Naive thymus-derived CD4-positive, alpha-beta T cell (primary cell): ENCODE measurements at regions not wholly inside any gene's neighbourhood (a gene's known extent, or its start where the extent isn't known, plus 50 kb on each side); places are given as distances from the start of the nearest gene placed in this dataset.

ENCODE experiments used
- ATAC-seq: fragments of 150-1000 bp; cut with Tn5 transposase; 2 replicates; pipeline ENCODE4 v1.10.0; 2021; ENCODE audit warnings: mild to moderate bottlenecking, moderate library complexity
- CTCF ChIA-PET: fragments of 350-600 bp; sonication (Branson Sonifier 250); formaldehyde crosslinking; loops from one replicate; lab custom pipeline; 2021; ENCODE audit warnings: antibody characterized with exemption; lab: Charles Lee
- POLR2A ChIA-PET: fragments of 350-600 bp; sonication (Branson Sonifier 250); formaldehyde crosslinking; loops from one replicate; lab custom pipeline; 2021; ENCODE audit warnings: antibody characterized with exemption, inconsistent platforms; lab: Charles Lee
- DNase-seq, 9 donors: peaks; one replicate each; pipeline versions ENCODE4 v3.0.0 to v3.0.0-alpha.2; 2020 to 2022; ENCODE audit warnings: mixed read lengths in 1 of 9
- H3K27ac ChIP-seq: one replicate; pipeline ENCODE4 v1.7.0; 2013; ENCODE audit warnings: mild to moderate bottlenecking, low read depth, low read length, moderate library complexity
- H3K27me3 ChIP-seq, 2 donors: one replicate each; pipeline ENCODE4 v1.7.0; 2013; ENCODE audit warnings: low read length in 2 of 2, mild to moderate bottlenecking in 2 of 2, moderate library complexity in 2 of 2; ENCODE audit not compliant: control insufficient read depth in 2 of 2, insufficient read depth in 2 of 2
- H3K36me3 ChIP-seq, 3 experiments: 1 replicate in 2 of 3; 2 replicates in 1 of 3; pipeline ENCODE4 v1.7.0; 2013; ENCODE audit warnings: low read length in 3 of 3, mild to moderate bottlenecking in 3 of 3, moderate library complexity in 1 of 3; ENCODE audit not compliant: insufficient read depth in 3 of 3, control insufficient read depth in 2 of 3
- H3K4me1 ChIP-seq, 2 donors: one replicate each; pipeline ENCODE4 v1.7.0; 2013; ENCODE audit warnings: low read length in 2 of 2, mild to moderate bottlenecking in 2 of 2, moderate library complexity in 1 of 2; ENCODE audit not compliant: control insufficient read depth in 2 of 2, insufficient read depth in 2 of 2
- H3K4me3 ChIP-seq: 2 replicates; pipeline ENCODE4 v1.7.0; 2013; ENCODE audit warnings: mild to moderate bottlenecking, low read length
- H3K9me3 ChIP-seq, 3 experiments: 1 replicate in 2 of 3; 2 replicates in 1 of 3; pipeline ENCODE4 v1.7.0; 2013; ENCODE audit warnings: low read length in 3 of 3; ENCODE audit not compliant: control insufficient read depth in 2 of 3
- H3K27ac Mint-ChIP-seq, 9 donors: one replicate each; pipeline ENCODE4 v1.8.0; 2020 to 2022; ENCODE audit warnings: mixed read lengths in 9 of 9, mild to moderate bottlenecking in 8 of 9, moderate library complexity in 5 of 9, inconsistent platforms in 2 of 9
- H3K27me3 Mint-ChIP-seq, 5 donors: one replicate each; pipeline ENCODE4 v1.8.0; 2021 to 2022; ENCODE audit warnings: mixed read lengths in 5 of 5, mild to moderate bottlenecking in 1 of 5
- H3K36me3 Mint-ChIP-seq, 5 donors: one replicate each; pipeline ENCODE4 v1.8.0; 2020 to 2022; ENCODE audit warnings: mixed read lengths in 5 of 5, mild to moderate bottlenecking in 3 of 5, inconsistent platforms in 1 of 5
- H3K4me1 Mint-ChIP-seq, 7 donors: one replicate each; pipeline ENCODE4 v1.8.0; 2020 to 2022; ENCODE audit warnings: mixed read lengths in 7 of 7, mild to moderate bottlenecking in 3 of 7, inconsistent platforms in 1 of 7
- H3K4me3 Mint-ChIP-seq, 10 donors: one replicate each; pipeline ENCODE4 v1.8.0; 2020 to 2022; ENCODE audit warnings: mild to moderate bottlenecking in 10 of 10, mixed read lengths in 10 of 10, moderate library complexity in 6 of 10, inconsistent platforms in 2 of 10
- H3K9me3 Mint-ChIP-seq, 11 donors: one replicate each; pipeline ENCODE4 v1.8.0; 2020 to 2022; ENCODE audit warnings: mixed read lengths in 11 of 11, mild to moderate bottlenecking in 4 of 11, inconsistent platforms in 1 of 11, moderate library complexity in 1 of 11
- intact Hi-C, 2 donors: fragments of 100-400 bp; cut with micrococcal nuclease; formaldehyde crosslinking; loops; one replicate each; pipeline ENCODE4 v1.15.1; 2023

- no peaks in the 10 kb centered on the region for H3K4me1 ChIP-seq
- H3K27me3 ChIP-seq = no peaks in the 10 kb centered on the region
- no peaks in the 10 kb centered on the region for H3K36me3 ChIP-seq
- Mint-ChIP-seq H3K4me1 (no peaks in the 10 kb centered on the region), H3K36me3 (no peaks in the 10 kb centered on the region), H3K27me3 (peaks cover 0 to 4% (median 0%) of the 10 kb centered on the region in 5 donors), H3K4me3 (no peak overlapping the region), H3K9me3 (peaks cover 0 to 15% (median 0%) of the 10 kb centered on the region in 11 donors), H3K27ac (no peak overlapping the region)
- ChIA-PET CTCF (no interaction called here), POLR2A (no interaction called here)
- no peak overlapping the region for H3K27ac ChIP-seq
- no peaks in the 10 kb centered on the region for H3K9me3 ChIP-seq
- DNase-seq = no peak
- no peak overlapping the region for H3K4me3 ChIP-seq
- ATAC-seq = no peak
- intact Hi-C loops = no loop called here
These were observed 254.4 kb downstream of the PPARGC1A start for GRCh38 chr4:23635468-23635867.

DNA sequence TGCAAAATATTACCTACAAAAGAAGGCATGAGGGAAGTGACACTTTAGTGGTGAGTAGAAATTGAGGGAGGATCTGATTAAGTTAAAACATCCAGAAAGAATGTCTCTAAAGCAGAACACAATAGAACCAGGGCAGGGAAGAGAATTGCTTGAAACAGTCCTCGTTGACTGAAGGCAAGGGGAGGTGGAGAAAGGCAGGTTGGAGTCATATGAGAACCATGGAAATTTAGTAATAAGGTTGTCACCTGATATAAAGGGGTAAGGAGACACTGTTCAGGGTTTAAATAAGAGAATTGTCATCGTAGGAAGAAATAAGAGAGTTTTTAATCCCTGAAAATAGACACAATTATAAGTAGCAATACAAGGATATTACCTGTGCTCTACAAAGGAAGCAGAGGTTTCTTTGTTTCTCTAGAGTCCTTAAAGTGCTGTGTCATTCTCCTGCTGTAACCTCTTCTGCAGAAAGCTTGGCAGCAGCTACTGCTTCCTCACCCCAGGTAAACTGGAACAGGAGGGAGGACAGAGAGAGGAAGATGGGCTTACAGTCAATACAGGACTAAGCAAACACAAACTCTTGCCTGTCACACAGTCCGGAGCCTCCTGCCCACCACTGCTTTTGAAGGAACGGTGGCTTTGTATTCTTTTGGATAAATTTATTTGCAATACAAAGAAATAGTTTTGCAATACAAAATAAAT, 258.4 kb downstream of the PPARGC1A start:
- Histone ChIP-seq H3K4me1 (no peaks in the 10 kb centered on the region), H3K27ac (no peak overlapping the region), H3K9me3 (no peaks in the 10 kb centered on the region), H3K36me3 (no peaks in the 10 kb centered on the region), H3K4me3 (no peak overlapping the region), H3K27me3 (no peaks in the 10 kb centered on the region)
- no peaks in the 10 kb centered on the region for H3K36me3 Mint-ChIP-seq
- ATAC-seq (no peak), DNase-seq (no peak)
- ChIA-PET CTCF (no interaction called here), POLR2A (no interaction called here)
- intact Hi-C loops = no loop called here
- no peak overlapping the region for H3K4me3 Mint-ChIP-seq
- no peaks in the 10 kb centered on the region for H3K4me1 Mint-ChIP-seq
- H3K27ac Mint-ChIP-seq = no peak overlapping the region
- H3K27me3 Mint-ChIP-seq = peaks cover 0 to 4% (median 0%) of the 10 kb centered on the region in 5 donors
- peaks cover 0 to 9% (median 1%) of the 10 kb centered on the region in 11 donors for H3K9me3 Mint-ChIP-seq

- H3K9me3 Mint-ChIP-seq = peaks cover 0 to 9% (median 2%) of the 10 kb centered on the region in 11 donors
- H3K27ac Mint-ChIP-seq = no peak overlapping the region
- H3K27ac ChIP-seq = no peak overlapping the region
- ChIA-PET POLR2A (no interaction called here), CTCF (no interaction called here)
- H3K27me3 Mint-ChIP-seq = peaks cover 0 to 4% (median 0%) of the 10 kb centered on the region in 5 donors
- H3K4me3 Mint-ChIP-seq = no peak overlapping the region
- ATAC-seq = no peak
- intact Hi-C loops = no loop called here
- H3K9me3 ChIP-seq = no peaks in the 10 kb centered on the region
- no peaks in the 10 kb centered on the region for H3K27me3 ChIP-seq
- no peaks in the 10 kb centered on the region for H3K36me3 Mint-ChIP-seq
- no peaks in the 10 kb centered on the region for H3K4me1 Mint-ChIP-seq
- DNase-seq = no peak
- H3K4me3 ChIP-seq = no peak overlapping the region
- H3K36me3 ChIP-seq = no peaks in the 10 kb centered on the region
- H3K4me1 ChIP-seq = no peaks in the 10 kb centered on the region
These were observed 259.7 kb downstream of the PPARGC1A start for GRCh38 chr4:23630110-23630509.

DNA sequence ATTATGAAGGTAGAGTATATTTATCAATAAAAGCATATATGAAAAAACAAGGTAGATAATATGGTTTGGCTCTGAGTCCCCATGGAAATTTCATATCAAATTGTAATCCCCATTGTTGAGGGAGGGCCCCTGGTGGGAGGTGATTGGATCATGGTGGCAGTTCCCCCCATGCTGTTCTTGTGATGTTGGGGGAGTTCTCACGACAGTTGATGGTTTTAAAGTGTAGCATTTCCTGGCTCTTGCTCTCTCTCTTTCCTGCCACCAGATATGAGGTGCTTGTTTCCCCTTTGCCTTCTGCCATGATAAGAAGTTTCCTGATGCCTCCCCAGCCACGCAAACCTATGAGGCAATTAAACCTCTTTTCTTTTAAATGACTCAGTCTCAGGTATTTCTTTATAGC, 260.4 kb downstream of the PPARGC1A start:
- ATAC-seq (no peak), DNase-seq (no peak)
- Histone ChIP-seq H3K27ac (no peak overlapping the region), H3K27me3 (no peaks in the 10 kb centered on the region), H3K36me3 (no peaks in the 10 kb centered on the region), H3K9me3 (no peaks in the 10 kb centered on the region), H3K4me1 (no peaks in the 10 kb centered on the region), H3K4me3 (no peak overlapping the region)
- H3K27ac Mint-ChIP-seq = no peak overlapping the region
- ChIA-PET CTCF (no interaction called here), POLR2A (no interaction called here)
- H3K9me3 Mint-ChIP-seq = peaks cover 0 to 16% (median 4%) of the 10 kb centered on the region in 11 donors
- peaks cover 0 to 4% (median 0%) of the 10 kb centered on the region in 5 donors for H3K27me3 Mint-ChIP-seq
- no peaks in the 10 kb centered on the region for H3K4me1 Mint-ChIP-seq
- H3K36me3 Mint-ChIP-seq = no peaks in the 10 kb centered on the region
- H3K4me3 Mint-ChIP-seq = no peak overlapping the region
- intact Hi-C loops = no loop called here

- H3K27me3 Mint-ChIP-seq = no peaks in the 10 kb centered on the region
These were observed 275.5 kb downstream of the PPARGC1A start for GRCh38 chr4:23614284-23614892.

DNA sequence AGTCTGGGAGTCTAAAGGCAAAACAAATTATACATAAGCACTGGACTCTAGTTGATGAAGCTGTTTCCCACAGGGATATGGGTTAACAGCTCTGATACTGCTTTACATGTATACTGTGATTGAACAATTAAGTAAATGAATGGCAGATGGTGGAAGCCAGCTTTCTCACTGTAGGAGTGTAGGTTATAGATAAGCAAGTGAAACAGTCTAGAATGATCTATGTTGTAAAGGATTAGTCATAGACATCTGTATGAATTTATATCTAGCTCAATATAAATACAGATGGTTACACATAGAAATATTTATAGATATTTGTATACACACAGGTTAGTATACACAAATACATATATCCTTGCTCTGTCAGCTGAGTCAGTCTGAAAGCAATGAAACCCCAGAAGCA, 276.1 kb downstream of the PPARGC1A start:
- Histone ChIP-seq H3K27me3 (no peaks in the 10 kb centered on the region), H3K4me3 (no peak overlapping the region), H3K27ac (no peak overlapping the region), H3K4me1 (no peaks in the 10 kb centered on the region), H3K36me3 (no peaks in the 10 kb centered on the region), H3K9me3 (no peaks in the 10 kb centered on the region)
- no peak for ATAC-seq
- no peak overlapping the region for H3K27ac Mint-ChIP-seq
- H3K4me1 Mint-ChIP-seq = no peaks in the 10 kb centered on the region
- ChIA-PET POLR2A (no interaction called here), CTCF (no interaction called here)
- H3K36me3 Mint-ChIP-seq = no peaks in the 10 kb centered on the region
- no peaks in the 10 kb centered on the region for H3K27me3 Mint-ChIP-seq
- H3K9me3 Mint-ChIP-seq = peaks cover 0 to 4% (median 0%) of the 10 kb centered on the region in 11 donors
- no peak for DNase-seq
- no peak overlapping the region for H3K4me3 Mint-ChIP-seq
- intact Hi-C loops = loop anchor here in 1 of 2 donors (5.0 kb wide), 2 partner anchors 281 to 476 kb away; no protein-coding TSS in a partner anchor

More at GRCh38 chr4:23614284-23614892, 275.5 kb downstream of the PPARGC1A start:
- no peak for ATAC-seq
- CTCF ChIA-PET = no interaction called here
- Histone ChIP-seq H3K4me3 (no peak overlapping the region), H3K9me3 (no peaks in the 10 kb centered on the region), H3K36me3 (no peaks in the 10 kb centered on the region), H3K4me1 (no peaks in the 10 kb centered on the region), H3K27ac (no peak overlapping the region), H3K27me3 (no peaks in the 10 kb centered on the region)
- intact Hi-C loops = loop anchor here in 1 of 2 donors (5.0 kb wide), 2 partner anchors 282 to 477 kb away; no protein-coding TSS in a partner anchor
- POLR2A ChIA-PET = no interaction called here
- H3K9me3 Mint-ChIP-seq = peaks cover 0 to 4% (median 0%) of the 10 kb centered on the region in 11 donors
- no peaks in the 10 kb centered on the region for H3K36me3 Mint-ChIP-seq
- H3K4me1 Mint-ChIP-seq = no peaks in the 10 kb centered on the region
- H3K27ac Mint-ChIP-seq = no peak overlapping the region
- DNase-seq = no peak
- no peak overlapping the region for H3K4me3 Mint-ChIP-seq
